SKM-1 (cell line): ENCODE measurements at regions not wholly inside any gene's neighbourhood (a gene's known extent, or its start where the extent isn't known, plus 50 kb on each side); places are given as distances from the start of the nearest gene placed in this dataset.
"Not testable (repeated sequence)": the region's sequence is repeated elsewhere in the genome, so short reads cannot be mapped to it uniquely, and the experiment has no call there.

Source experiments
- DNase-seq: peaks from one replicate; lab custom pipeline; 2025; ENCODE audit not compliant: unreplicated experiment; lab: John Stamatoyannopoulos, UW

DNA sequence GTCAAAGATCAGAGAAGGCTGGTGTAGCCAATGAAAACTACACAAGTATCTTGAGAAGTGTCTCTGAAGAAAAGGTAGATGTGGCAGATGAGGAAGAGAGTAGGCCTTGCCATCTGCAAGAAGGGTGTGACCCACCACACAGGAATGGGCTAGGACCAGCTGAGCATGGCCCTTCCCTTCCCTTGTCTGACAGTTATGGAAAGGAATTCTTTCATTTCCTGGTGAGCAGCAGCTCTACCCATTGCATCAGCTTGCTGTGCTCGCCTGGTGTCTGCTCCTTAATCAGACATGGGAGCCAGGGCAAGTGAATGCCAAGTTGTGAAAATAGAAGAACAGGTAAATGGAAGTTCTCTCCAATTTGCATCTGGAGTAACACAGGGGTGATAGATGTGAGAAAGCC, 145.2 kb upstream of the KRR1 start:
- DNase-seq = no peak

DNA sequence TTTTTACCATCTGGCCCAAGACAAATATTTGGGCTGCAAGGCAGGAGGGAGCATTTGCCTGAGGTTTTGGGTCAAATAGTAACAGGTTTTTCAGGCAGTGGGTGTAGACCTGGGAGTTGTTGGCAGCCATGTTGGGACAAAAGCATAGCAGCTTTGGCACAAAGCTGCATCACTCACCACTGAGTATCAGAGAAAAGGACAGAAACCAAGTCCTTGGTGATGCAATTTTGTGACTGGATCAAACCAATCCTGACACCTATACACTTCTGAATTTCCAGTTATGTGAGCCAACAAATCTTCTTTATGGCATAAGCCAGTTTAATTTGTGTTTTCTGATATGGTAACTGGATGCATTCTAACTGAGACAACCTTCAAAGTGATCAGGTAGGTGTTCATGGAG, 144.8 kb upstream of the KRR1 start:
- DNase-seq = no peak

- no peak for DNase-seq
Observed at GRCh38 chr12:75655315-75655806, 144.0 kb upstream of the KRR1 start.

- DNase-seq = no peak
Observed at GRCh38 chr12:75651342-75651695, 139.9 kb upstream of the KRR1 start.

DNA sequence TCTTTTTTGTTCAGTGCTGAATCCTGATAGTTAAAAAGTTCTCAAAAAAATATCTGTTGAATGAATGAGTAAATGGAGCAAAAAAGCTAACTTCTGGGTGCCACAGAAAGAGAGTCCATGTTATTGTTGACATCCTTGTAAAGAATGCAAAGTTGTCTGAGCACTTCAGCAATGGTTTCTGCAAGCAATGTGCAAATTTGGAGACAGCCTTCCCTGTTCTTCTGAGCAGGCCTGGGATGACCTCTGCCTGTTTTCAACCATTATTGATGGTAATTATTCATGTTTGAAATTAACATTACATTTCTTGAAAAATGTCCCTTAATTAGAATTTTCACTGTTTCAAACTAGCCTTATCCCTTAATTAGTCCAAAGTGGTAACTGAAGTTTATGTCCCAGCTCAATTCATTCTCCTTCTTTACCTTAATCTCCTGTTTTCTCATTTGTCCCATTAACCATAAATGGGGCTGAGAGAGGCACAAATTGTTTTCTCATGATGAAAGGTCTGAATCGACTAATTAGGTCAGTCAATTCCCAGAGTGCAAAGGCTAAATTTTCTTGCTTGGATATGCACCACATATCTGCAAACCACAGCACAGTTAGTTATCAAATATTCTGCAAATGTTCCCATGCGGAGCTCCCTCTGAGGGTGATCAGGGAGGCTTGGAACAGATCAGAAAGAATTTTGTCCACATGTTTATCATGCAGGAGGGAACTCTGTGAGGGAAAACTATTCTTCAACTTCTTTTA, 139.4 kb upstream of the KRR1 start:
- DNase-seq = no peak

DNA sequence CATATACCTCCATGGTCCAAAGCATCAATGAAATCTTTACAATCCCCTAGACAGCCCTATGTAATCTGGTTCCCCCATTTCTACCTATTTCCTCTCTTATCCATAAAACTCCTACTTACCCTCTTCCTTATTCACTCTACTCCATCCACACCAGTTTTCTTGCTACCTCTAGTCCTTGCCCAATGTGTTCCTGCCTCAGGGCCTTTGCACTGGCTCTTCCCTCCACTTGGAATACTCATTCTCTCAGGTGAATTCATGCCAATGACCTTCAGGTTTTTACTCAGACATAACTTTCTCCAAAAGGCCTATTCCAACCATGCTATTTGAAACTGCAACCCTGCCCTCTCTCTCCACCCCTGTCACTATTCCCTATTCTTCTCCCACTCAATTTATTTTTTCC, 138.7 kb upstream of the KRR1 start:
- DNase-seq = no peak

DNA sequence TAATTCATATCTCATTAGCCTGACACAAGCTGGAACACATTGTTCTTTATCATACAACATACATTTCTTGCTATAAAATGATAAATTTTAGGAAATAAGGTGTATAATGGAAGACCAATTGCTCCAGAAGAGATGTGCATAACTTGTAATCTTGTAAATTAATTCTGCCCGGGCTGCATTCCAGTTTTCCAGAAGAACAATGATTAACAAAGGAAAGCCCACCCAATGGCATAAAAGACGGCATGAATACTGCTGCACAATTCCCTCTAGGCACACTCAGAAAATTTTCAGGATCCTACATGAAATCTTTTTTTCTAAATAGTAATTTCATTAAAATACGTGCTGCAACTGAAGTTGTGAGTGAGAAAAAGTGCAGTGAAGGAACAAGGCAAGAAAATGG, 137.4 kb upstream of the KRR1 start:
- no peak for DNase-seq

GRCh38 chr12:75646329-75647210, 135.2 kb upstream of the KRR1 start:
- DNase-seq = no peak

- no peak for DNase-seq
Observed at GRCh38 chr12:75644472-75645072, 133.2 kb upstream of the KRR1 start.

DNA sequence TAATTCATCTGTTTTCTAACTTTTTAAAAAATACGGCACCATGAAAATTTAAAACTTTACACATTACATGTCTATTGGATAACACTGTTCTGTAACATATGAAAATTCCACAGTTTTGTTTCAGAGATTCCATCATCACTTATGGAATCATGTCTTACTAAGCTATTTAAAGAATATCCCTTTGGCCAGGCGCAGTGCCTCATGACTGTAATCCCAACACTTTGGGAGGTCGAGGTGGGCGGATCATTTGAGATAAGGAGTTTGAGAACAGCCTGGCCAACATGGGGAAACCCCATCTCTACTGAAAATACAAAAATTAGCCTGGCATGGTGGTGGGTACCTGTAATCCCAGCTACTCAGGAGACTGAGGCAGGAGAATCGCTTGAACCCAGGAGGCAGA, 131.7 kb upstream of the KRR1 start:
- DNase-seq = not testable (repeated sequence)

DNA sequence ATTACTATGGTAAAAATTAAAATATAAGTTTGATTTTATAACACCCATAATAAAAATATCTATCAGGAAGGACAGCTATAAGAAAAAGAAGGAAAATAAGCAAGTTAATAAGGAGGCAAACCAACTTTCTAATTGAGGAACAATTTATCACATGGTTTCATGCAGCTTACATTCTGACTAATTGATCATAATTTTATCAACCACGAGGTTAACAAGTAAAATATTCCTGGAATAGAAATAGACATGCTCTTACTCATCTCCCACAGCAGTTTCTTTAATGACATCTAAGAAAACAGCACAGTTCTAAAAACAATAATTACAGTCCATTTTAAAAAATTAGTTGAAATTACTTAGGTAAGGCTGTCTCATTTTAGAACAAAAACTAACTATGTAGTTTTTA, 130.8 kb upstream of the KRR1 start:
- no peak for DNase-seq

DNA sequence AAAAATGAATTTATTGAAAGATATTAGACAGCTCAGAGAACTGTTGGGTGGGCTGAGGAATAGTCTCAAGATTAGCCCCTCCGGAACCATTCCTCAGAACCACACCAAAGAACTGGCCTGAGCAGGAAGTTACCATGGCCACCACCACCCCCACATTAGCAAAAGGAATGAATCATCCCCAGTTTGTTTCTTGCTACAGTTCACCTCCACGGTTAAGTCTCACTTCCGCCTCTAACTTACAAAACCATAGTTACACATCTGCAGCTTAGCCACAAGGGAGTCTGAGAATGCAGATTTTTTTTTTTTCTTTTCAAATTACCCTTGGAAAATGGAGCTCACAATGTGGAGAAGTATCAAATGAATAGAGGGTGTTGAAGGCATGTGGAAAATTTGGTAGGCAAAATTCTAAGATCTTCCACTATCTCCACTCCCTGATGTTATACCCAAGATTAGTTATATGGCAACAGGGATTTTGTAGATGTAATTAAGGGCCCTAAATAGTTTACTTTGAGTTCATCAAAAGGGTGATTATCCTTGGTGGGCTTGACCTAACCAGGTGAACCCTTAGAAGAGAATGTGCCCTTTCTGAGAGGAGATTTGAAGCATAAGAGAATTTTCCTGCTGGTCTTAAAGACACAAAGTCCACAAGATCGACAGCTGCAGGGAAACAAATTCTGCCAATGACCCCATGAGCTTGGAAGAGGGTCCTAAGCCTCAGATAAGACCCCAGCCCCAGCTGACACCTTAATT, 129.8 kb upstream of the KRR1 start:
- peak; percentile 44 for DNase-seq

- no peak for DNase-seq
Observed at GRCh38 chr12:75638792-75639191, 127.4 kb upstream of the KRR1 start.

DNA sequence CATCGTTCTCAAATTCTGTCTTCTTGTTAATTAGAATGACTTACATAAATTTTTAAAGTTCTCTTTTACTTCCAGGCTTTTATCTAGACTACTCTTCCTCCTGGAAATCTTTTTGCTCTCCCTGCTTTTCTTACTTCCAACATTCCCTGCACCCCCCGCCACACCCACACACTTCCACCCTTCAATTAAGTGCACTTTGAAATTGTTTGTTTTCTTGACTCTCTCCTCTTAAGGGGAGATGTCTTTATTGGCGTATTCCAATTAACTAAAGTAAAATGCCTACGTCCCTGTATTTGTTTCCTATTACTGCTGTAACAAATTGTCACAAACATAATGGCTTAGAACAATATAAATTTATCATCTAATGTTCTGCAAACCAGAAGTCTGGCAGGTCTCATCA, 125.2 kb upstream of the KRR1 start:
- no peak for DNase-seq

DNA sequence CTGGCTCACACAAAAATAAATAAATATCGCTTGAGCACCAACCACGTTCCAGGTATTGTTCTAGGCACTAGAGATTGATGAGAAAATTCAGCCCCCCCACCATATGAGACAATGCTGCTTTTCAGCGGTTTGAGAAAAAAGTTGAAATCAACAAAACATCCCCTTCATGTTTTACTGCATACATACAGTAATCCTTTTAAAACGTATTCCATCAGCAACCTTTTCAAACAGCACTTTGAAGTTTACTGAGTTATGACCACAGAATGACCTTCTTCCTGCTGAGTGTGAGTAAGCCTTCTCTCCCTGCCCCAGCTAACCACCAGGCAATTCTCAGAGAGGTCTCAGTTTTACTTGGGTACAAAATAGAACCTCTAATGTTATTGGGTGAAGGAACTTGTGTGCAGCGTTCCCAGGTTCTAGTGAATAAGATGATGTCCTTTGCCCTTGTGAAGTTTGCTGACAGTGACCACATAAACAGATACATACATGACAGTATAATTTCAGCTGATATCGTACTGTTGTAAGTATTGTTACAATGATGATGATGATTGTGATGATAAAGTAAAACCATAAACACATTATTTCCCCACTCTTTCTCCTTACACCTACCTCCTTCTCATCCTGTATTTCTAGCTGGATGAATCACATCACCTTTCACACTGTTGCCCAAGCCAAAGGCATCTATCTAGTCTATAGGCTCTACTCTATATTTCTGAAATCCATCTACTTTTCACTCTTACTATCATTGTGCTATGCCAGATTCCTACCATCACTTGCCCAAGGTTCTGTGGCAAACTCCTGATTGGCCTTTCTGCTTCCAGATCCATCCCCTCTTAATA, 124.4 kb upstream of the KRR1 start:
- DNase-seq = no peak

DNA sequence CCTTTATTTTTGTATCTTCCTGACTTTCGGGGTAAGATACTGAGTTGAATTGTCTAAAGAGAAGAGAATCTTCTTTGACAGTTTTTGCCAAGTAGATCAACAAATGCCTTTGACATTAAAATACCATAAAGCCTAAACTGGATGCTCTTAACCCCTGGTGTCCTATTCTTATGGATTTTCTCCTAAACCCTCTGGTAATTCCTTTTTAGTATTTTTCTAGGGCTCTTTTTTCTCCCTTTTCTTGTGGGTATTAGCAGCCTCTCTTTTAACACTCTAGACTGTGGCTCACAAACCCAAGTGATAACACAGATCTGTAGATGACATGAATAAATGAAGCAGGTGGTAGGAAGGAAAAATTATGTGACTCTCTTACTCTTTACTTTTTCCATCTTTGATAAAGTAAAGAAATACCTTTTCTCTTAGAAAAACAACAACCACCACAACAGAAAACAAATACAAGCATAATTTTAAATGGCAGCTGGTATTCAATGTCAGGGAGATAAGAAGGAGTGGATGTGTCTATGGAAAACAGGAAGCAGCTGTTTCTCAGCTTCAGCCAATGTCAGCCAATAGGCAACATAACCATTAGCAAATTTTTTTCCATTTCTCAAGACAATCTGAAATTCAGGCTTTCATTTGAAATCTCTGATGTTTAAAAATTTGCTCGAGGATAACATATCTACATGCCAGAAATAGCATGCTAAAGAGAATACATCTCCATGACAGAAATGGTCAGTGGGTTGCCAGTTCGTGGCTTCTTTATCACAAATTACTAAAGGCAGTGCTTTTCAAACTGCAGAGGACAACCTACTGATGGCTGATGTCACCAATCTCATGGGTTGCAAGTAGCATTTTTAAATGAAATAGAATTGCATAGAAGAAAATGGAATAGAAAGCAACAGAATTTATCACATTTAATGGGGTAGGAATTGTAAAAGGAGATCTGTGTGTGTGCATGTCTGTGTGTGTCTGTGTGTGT, 123.1 kb upstream of the KRR1 start:
- no peak for DNase-seq

DNA sequence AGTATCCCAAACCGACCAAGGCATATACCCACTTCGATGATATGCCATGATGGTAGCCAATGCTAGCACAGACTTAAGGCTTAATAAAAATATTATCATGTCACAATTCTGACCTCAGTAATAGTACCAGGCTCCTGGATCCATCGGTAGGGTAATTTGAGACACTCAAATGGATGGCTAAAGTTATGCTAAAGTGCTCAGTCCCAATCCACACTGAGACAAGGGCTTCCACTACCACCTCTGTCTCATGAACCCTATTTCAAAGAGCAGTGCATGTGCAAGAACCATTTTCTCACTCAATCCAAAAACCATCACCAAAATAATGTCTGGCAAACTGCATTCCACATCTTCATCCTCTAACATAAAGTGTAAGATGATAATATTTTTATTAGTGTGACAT, 122.4 kb upstream of the KRR1 start:
- DNase-seq = no peak

GRCh38 chr12:75632442-75632841, 121.0 kb upstream of the KRR1 start:
- no peak for DNase-seq

DNA sequence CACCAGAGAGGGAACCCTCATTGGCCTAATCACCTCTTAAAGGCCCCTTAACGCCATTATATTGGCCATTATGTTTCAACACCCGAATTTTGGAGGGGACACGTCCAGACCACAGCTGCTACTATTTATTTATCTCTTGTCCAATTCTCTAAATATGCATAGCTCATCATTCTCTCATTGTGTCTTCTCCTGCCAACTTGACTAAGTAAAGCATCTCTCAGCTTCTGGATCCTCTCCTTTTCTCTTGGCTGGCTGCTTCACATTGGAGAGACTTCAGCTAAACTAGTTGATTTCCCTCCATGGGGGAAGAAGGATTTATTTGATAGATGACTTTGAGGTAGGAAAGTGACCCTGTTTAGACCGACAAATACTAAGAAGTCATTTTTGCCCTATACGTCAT, 120.4 kb upstream of the KRR1 start:
- DNase-seq = no peak
